ENCODE measurements at regions not wholly inside any gene's neighbourhood (a gene's known extent, or its start where the extent isn't known, plus 50 kb on each side); places are given as distances from the start of the nearest gene placed in this dataset.

DNA sequence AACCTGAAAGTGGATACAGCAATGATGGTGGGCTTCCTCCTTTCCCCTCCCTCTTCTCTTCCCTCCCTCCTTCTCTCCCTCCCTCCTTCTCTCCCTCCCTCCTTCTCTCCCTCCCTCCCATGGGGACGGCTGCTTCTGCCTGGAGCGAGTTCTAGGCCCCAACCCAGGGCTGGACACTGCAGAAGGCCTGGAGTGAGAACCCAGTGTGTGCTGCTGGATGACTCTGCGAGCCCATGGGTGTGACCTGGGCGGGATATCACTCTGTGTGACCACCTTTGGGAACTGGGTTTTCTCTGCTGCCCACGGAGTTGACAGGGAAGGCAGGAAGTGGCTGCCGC lies 242.6 kb upstream of the GSE1 start:
- Histone ChIP-seq H3K4me3 (peak overlapping the region in 1 of 4 donors; percentile 20), H3K9me3 (no peaks in the 10 kb centered on the region), H3K36me3 (no peaks in the 10 kb centered on the region), H3K27me3 (no peaks in the 10 kb centered on the region), H3K27ac (peak overlapping the region; percentile 51 to 79 (median 78)), H3K4me1 (peaks cover 38 to 50% (median 39%) of the 10 kb centered on the region in 4 donors)
- in situ Hi-C loops (cut with MboI; ENCODE audit: low pct_ligation_motif_present in 1 of 4, low pct_unique_long_range_greater_than_20kb in 1 of 4, low sequenced_read_pairs in 3 of 4) (no loop called here), intact Hi-C loops (cut with DNase I; ENCODE audit: low total_unique reads) (no loop called here)
- TF ChIP-seq, protein P1, sequence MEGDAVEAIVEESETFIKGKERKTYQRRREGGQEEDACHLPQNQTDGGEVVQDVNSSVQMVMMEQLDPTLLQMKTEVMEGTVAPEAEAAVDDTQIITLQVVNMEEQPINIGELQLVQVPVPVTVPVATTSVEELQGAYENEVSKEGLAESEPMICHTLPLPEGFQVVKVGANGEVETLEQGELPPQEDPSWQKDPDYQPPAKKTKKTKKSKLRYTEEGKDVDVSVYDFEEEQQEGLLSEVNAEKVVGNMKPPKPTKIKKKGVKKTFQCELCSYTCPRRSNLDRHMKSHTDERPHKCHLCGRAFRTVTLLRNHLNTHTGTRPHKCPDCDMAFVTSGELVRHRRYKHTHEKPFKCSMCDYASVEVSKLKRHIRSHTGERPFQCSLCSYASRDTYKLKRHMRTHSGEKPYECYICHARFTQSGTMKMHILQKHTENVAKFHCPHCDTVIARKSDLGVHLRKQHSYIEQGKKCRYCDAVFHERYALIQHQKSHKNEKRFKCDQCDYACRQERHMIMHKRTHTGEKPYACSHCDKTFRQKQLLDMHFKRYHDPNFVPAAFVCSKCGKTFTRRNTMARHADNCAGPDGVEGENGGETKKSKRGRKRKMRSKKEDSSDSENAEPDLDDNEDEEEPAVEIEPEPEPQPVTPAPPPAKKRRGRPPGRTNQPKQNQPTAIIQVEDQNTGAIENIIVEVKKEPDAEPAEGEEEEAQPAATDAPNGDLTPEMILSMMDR (IDR thresholded peaks at IDR 0.05) = no peak
- TF ChIP-seq POLR2A (IDR thresholded peaks at IDR 0.05) (no peak), EP300 (IDR thresholded peaks at IDR 0.05; ENCODE audit: low read depth) (no peak), POLR2AphosphoS5 (IDR thresholded peaks at IDR 0.05) (no peak)
- 16% methylated on average over 6 of the region's 6 CpGs; no CpG with 5 or more reads in 1 of the 2 donors for WGBS, 2 donors (ENCODE audit: low coverage in 1 of 2)
- DNase-seq = no peak

DNA sequence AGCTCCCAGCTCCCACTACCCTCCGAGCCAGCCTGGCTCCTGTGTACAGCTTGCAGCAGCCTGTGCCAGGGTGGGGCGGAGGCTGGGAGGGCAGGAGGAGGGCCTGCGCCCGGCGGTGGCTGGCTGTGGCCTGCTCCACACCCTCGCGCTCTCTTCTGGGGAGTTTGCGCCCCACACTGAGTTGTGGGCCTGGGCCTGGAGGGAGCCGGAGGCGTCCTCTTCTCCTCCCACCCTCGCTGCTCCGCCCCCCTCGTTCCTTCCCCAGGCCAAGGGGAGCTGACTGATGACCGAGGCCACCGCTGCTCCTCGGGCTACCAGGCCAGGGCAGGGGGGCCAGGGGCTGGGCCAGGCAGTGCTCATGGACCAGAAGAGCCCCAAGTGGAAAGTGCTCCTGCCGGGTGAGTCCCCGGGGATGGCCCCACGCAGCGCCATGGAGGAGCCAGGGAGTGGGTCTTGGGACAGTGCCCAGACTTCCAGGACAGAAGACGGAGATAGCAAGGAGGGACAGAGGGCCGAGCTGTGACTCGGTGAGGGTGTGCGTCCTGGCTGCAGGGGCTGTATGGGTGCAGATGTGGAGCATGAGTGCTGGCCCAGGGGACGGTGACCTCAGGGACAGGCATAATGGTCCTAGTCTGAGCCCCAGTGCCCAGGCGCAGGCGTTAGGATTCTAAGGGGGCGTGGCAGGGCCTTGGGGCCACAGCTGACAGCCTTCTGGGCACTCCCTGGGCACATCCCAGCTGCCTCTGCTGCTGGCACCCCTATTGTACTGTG lies 242.1 kb upstream of the GSE1 start:
- Histone ChIP-seq H3K27ac (peak overlapping the region; percentile 51 to 79 (median 78)), H3K36me3 (no peaks in the 10 kb centered on the region), H3K9me3 (no peaks in the 10 kb centered on the region), H3K4me1 (peaks cover 37 to 50% (median 43%) of the 10 kb centered on the region in 4 donors), H3K27me3 (no peaks in the 10 kb centered on the region), H3K4me3 (peak overlapping the region in 2 of 4 donors; percentile 9 to 20)
- intact Hi-C loops (cut with DNase I; ENCODE audit: low total_unique reads) (no loop called here), in situ Hi-C loops (cut with MboI; ENCODE audit: low pct_ligation_motif_present in 1 of 4, low pct_unique_long_range_greater_than_20kb in 1 of 4, low sequenced_read_pairs in 3 of 4) (no loop called here)
- TF ChIP-seq EP300 (IDR thresholded peaks at IDR 0.05; ENCODE audit: low read depth) (no peak), POLR2AphosphoS5 (IDR thresholded peaks at IDR 0.05) (peak; percentile 39 to 71 (median 58)), POLR2A (IDR thresholded peaks at IDR 0.05) (peak; percentile 52)
- TF ChIP-seq, protein P1 (IDR thresholded peaks at IDR 0.05) = peak in 3 of 5 experiments; percentile 16 to 41 (median 16)
- WGBS, 2 donors (ENCODE audit: low coverage in 1 of 2) = 20 to 36% methylated on average over 2 to 19 of the region's 28 CpGs
- DNase-seq = peak; percentile 83

DNA sequence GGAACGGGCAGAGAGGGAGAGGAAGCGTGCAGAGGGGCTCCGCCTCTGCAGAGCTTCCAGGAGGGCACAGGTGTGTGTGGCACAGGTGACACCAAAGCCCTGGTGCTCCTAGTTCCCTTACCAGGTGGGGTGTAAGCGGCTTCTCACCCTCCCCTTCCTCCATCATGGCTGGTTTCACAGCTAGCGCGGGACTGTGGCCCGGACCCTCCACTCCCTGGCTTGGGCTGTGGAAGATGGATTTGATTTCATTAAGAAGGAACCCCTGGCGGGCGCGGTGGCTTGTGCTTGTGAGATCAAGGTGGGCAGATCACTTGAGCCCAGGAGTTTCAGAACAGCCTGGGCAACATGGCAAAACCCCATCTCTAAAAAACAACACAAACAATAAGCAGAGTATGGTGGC lies 241.2 kb upstream of the GSE1 start:
- Histone ChIP-seq H3K36me3 (no peaks in the 10 kb centered on the region), H3K27ac (peak overlapping the region; percentile 51 to 79 (median 78)), H3K4me1 (peaks cover 37 to 55% (median 46%) of the 10 kb centered on the region in 4 donors), H3K9me3 (no peaks in the 10 kb centered on the region), H3K27me3 (no peaks in the 10 kb centered on the region), H3K4me3 (no peak overlapping the region)
- intact Hi-C loops (cut with DNase I; ENCODE audit: low total_unique reads) = no loop called here
- DNase-seq = no peak
- TF ChIP-seq EP300 (IDR thresholded peaks at IDR 0.05; ENCODE audit: low read depth) (no peak), POLR2AphosphoS5 (IDR thresholded peaks at IDR 0.05) (no peak), POLR2A (IDR thresholded peaks at IDR 0.05) (no peak)
- TF ChIP-seq, protein P1 (IDR thresholded peaks at IDR 0.05) = no peak
- 82% methylated on average over 10 of the region's 10 CpGs; no CpG with 5 or more reads in 1 of the 2 donors for WGBS, 2 donors (ENCODE audit: low coverage in 1 of 2)
- in situ Hi-C loops (cut with MboI; ENCODE audit: low pct_ligation_motif_present in 1 of 4, low pct_unique_long_range_greater_than_20kb in 1 of 4, low sequenced_read_pairs in 3 of 4) = no loop called here

DNA sequence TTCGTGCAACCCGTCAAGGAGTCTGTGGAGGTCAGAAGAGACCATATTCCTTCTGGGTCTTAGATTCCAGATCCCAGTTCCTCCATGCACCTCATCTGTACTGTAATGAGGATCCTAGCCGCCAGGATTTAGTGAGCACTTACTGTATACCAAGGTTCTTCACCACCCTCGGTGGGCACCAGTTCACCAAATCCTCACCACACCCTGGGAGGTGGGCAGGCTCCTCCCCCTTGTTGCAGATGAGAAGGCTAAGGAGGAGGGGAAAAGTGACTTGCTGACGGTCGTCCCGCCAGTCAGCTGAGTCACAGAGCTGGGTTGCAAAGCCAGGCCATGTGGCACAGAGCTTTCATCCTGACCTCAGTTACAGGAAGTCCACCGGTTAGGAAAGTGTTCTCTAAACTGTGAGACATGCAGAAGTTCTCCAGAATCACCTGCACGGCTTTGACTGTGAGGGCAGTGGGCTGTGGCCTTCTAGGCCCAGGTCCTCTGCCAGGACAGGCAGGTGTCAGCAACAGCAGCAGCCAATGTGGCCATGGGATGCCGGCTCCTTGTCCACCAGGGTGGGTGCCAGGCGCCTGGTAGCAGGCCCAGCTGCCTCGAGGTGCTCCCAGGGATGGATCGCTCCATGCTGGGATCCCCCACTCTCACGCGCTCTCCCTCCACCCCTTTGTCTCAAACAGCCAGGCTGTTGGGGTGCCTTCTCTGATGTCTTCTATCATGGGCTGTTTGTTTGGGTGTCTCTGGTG lies 240.3 kb upstream of the GSE1 start:
- Histone ChIP-seq H3K27me3 (no peaks in the 10 kb centered on the region), H3K4me1 (peaks cover 46 to 64% (median 54%) of the 10 kb centered on the region in 4 donors), H3K27ac (peak overlapping the region; percentile 26 to 79 (median 78)), H3K4me3 (no peak overlapping the region), H3K9me3 (no peaks in the 10 kb centered on the region), H3K36me3 (no peaks in the 10 kb centered on the region)
- intact Hi-C loops (cut with DNase I; ENCODE audit: low total_unique reads) = no loop called here
- DNase-seq = no peak
- in situ Hi-C loops (cut with MboI; ENCODE audit: low pct_ligation_motif_present in 1 of 4, low pct_unique_long_range_greater_than_20kb in 1 of 4, low sequenced_read_pairs in 3 of 4) = no loop called here
- peak in 1 of 3 donors; percentile 59 for TF ChIP-seq POLR2AphosphoS5 (IDR thresholded peaks at IDR 0.05)
- TF ChIP-seq EP300 (IDR thresholded peaks at IDR 0.05; ENCODE audit: low read depth) = no peak
- TF ChIP-seq, protein P1 (IDR thresholded peaks at IDR 0.05) = no peak
- no peak for TF ChIP-seq POLR2A (IDR thresholded peaks at IDR 0.05)
- WGBS, 2 donors (ENCODE audit: low coverage in 1 of 2) = 63 to 94% methylated on average over 2 to 13 of the region's 15 CpGs
